SK-N-MC (cell line): ENCODE measurements at regions not wholly inside any gene's neighbourhood (a gene's known extent, or its start where the extent isn't known, plus 50 kb on each side); places are given as distances from the start of the nearest gene placed in this dataset.

Experiments
- DNase-seq: peaks from one replicate; pipeline ENCODE4 v3.0.0-alpha.2; 2011; ENCODE audit warnings: low read depth, low spot score
- H3K27ac ChIP-seq: fragments of 200-600 bp; sonication (generic); 2 replicates; pipeline ENCODE4 v1.5.1; 2016; ENCODE audit warnings: mixed run types
- H3K36me3 ChIP-seq: fragments of 200-600 bp; sonication (generic); 2 replicates; pipeline ENCODE4 v1.6.1; 2017; ENCODE audit warnings: antibody characterized with exemption, low read length, mixed read lengths; ENCODE audit not compliant: insufficient read depth
- H3K4me3 ChIP-seq: fragments of 200-600 bp; sonication (generic); 2 replicates; pipeline ENCODE4 v1.5.1; 2016
- H3K9ac ChIP-seq: fragments of 200-600 bp; sonication (generic); 2 replicates; pipeline ENCODE4 v1.8.0; 2017; ENCODE audit warnings: mixed run types, mixed read lengths; ENCODE audit not compliant: insufficient read length
- H3K9me3 ChIP-seq: fragments of 200-600 bp; sonication (generic); 2 replicates; pipeline ENCODE4 v1.6.1; 2017; ENCODE audit warnings: low read depth, mild to moderate bottlenecking, antibody characterized with exemption, low read length, moderate library complexity, mixed read lengths
- EZH2 ChIP-seq: fragments of 200-600 bp; sonication (generic); IDR thresholded peaks from one replicate; pipeline ENCODE4 v1.6.1; 2017; ENCODE audit warnings: antibody characterized with exemption
- FOXP2 ChIP-seq: optimal IDR thresholded peaks from 2 replicates; pipeline ENCODE3; 2011; ENCODE audit warnings: mild to moderate bottlenecking, moderate library complexity; ENCODE audit not compliant: insufficient read depth; ENCODE audit errors: extremely low read length, control extremely low read depth
- POLR2AphosphoS5 ChIP-seq: IDR thresholded peaks from 2 replicates; pipeline ENCODE4 v1.6.1; 2012; ENCODE audit warnings: mild to moderate bottlenecking, low read depth, low read length, borderline replicate concordance

GRCh38 chr5:18321262-18321942, 687.1 kb downstream of the TAF11L14 start:
- Histone ChIP-seq H3K9ac (no peak overlapping the region), H3K27ac (no peak overlapping the region), H3K4me3 (no peak overlapping the region), H3K9me3 (no peaks in the 10 kb centered on the region; the same call in 1 of the 2 replicates), H3K36me3 (no peaks in the 10 kb centered on the region)
- DNase-seq = no peak
- TF ChIP-seq POLR2AphosphoS5 (no peak), FOXP2 (no peak), EZH2 (no peak)

- Histone ChIP-seq H3K27ac (no peak overlapping the region), H3K4me3 (no peak overlapping the region), H3K9me3 (no peaks in the 10 kb centered on the region; the same call in 1 of the 2 replicates), H3K36me3 (no peaks in the 10 kb centered on the region), H3K9ac (no peak overlapping the region)
- TF ChIP-seq EZH2 (no peak), POLR2AphosphoS5 (no peak), FOXP2 (no peak)
- DNase-seq = no peak
Measured at GRCh38 chr5:18323891-18324290, 689.6 kb downstream of the TAF11L14 start.

GRCh38 chr5:18325431-18325830, 691.2 kb downstream of the TAF11L14 start:
- Histone ChIP-seq H3K27ac (no peak overlapping the region), H3K4me3 (no peak overlapping the region), H3K36me3 (no peaks in the 10 kb centered on the region), H3K9ac (no peak overlapping the region), H3K9me3 (no peaks in the 10 kb centered on the region; the same call in 1 of the 2 replicates)
- TF ChIP-seq FOXP2 (no peak), EZH2 (no peak)
- no peak for DNase-seq

GRCh38 chr5:18329328-18329727, 695.1 kb downstream of the TAF11L14 start:
- Histone ChIP-seq H3K27ac (no peak overlapping the region), H3K9ac (no peak overlapping the region), H3K4me3 (no peak overlapping the region), H3K36me3 (no peaks in the 10 kb centered on the region), H3K9me3 (no peaks in the 10 kb centered on the region; the same call in 1 of the 2 replicates)
- no peak for DNase-seq
- TF ChIP-seq POLR2AphosphoS5 (no peak), FOXP2 (no peak), EZH2 (no peak)

GRCh38 chr5:18333841-18334240, 699.6 kb downstream of the TAF11L14 start:
- H3K9ac ChIP-seq = no peak overlapping the region
- H3K4me3 ChIP-seq = no peak overlapping the region
- TF ChIP-seq EZH2 (no peak), POLR2AphosphoS5 (no peak), FOXP2 (no peak)
- no peak for DNase-seq
- H3K36me3 ChIP-seq = no peaks in the 10 kb centered on the region
- no peak overlapping the region for H3K27ac ChIP-seq
- no peaks in the 10 kb centered on the region for H3K9me3 ChIP-seq

- no peaks in the 10 kb centered on the region for H3K9me3 ChIP-seq
- H3K9ac ChIP-seq = no peak overlapping the region
- H3K27ac ChIP-seq = no peak overlapping the region
- DNase-seq = no peak
- no peak overlapping the region for H3K4me3 ChIP-seq
- TF ChIP-seq POLR2AphosphoS5 = no peak
- no peak for TF ChIP-seq FOXP2
- no peak for TF ChIP-seq EZH2
- no peaks in the 10 kb centered on the region for H3K36me3 ChIP-seq
Measured at GRCh38 chr5:18334949-18335348, 700.7 kb downstream of the TAF11L14 start.

- H3K4me3 ChIP-seq = no peak overlapping the region
- no peaks in the 10 kb centered on the region for H3K9me3 ChIP-seq
- TF ChIP-seq POLR2AphosphoS5 (no peak), EZH2 (no peak), FOXP2 (no peak)
- H3K9ac ChIP-seq = no peak overlapping the region
- no peak for DNase-seq
- H3K27ac ChIP-seq = no peak overlapping the region
- no peaks in the 10 kb centered on the region for H3K36me3 ChIP-seq
Measured at GRCh38 chr5:18354828-18355227, 720.6 kb downstream of the TAF11L14 start.

- no peak for TF ChIP-seq POLR2AphosphoS5
- H3K4me3 ChIP-seq = no peak overlapping the region
- no peak for DNase-seq
- H3K9ac ChIP-seq = no peak overlapping the region
- no peak overlapping the region for H3K27ac ChIP-seq
- no peaks in the 10 kb centered on the region for H3K36me3 ChIP-seq
- no peaks in the 10 kb centered on the region for H3K9me3 ChIP-seq
Measured at GRCh38 chr5:18357486-18357885, 723.2 kb downstream of the TAF11L14 start.

GRCh38 chr5:18366234-18366633, 732.0 kb downstream of the TAF11L14 start:
- Histone ChIP-seq H3K27ac (no peak overlapping the region), H3K36me3 (no peaks in the 10 kb centered on the region), H3K9me3 (no peaks in the 10 kb centered on the region), H3K9ac (no peak overlapping the region), H3K4me3 (no peak overlapping the region)
- DNase-seq = no peak
- TF ChIP-seq EZH2 = no peak
- no peak for TF ChIP-seq POLR2AphosphoS5
